COLO668 (cell line): ENCODE measurements at regions not wholly inside any gene's neighbourhood (a gene's known extent, or its start where the extent isn't known, plus 50 kb on each side); places are given as distances from the start of the nearest gene placed in this dataset.

Source experiments
- DNase-seq: peaks from one replicate; lab custom pipeline; 2025; ENCODE audit not compliant: unreplicated experiment; lab: John Stamatoyannopoulos, UW

GRCh38 chr20:24761220-24762065 lies 187.6 kb upstream of the CST7 start:
- no peak for DNase-seq

DNA sequence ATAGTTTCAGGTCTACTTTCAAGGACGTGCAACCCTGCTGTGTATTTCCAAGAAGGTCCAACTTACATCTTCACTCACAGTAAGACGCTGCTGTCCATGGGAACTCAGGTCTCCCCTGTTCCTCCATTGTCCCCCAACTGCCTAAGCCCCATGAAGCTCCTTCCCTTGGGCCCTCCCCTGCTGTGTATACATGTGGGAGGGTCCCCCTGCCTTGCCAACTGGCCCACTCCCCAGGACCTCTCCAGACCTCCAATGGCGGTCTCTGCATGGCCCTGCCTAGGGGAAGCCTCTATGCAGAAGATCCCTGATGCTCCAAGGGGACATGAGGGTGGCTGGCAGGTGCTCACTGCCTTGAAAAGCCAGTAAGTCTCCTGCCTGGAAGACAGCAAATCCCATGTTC lies 186.7 kb upstream of the CST7 start:
- no peak for DNase-seq

- no peak for DNase-seq
Measured at GRCh38 chr20:24762791-24763350, 186.2 kb upstream of the CST7 start.

DNA sequence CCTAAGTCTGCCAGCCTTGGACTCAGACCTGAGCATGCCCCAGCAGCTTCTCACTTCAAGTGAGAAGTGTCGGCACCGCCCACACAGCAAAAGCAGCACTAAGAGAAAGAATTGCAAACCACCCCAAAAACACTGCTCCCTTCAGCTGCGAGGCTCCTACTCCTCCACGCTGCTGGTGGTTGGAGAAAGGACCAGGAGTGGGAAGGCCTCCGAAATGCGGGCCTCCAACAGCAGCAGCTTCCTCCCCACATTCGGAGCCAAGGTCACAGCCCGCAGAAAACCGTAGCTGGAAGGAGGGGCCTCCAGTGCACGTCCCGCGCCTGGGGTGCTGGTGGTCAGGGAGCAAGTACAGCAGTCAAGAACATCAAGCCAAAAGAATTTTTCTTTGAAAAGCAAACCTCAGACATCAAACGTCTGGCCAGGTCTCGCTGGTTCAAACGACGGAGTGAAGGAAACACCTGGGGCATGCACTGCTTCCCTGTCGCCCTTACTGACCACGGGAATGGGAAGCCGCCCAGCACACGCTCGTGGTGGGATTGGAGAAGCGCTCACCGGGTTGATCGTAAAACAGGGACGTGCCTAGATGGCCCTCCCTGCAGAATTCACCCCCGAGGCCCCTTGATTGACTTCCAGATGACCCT lies 185.6 kb upstream of the CST7 start:
- no peak for DNase-seq

GRCh38 chr20:24764027-24764793 lies 184.9 kb upstream of the CST7 start:
- no peak for DNase-seq

DNA sequence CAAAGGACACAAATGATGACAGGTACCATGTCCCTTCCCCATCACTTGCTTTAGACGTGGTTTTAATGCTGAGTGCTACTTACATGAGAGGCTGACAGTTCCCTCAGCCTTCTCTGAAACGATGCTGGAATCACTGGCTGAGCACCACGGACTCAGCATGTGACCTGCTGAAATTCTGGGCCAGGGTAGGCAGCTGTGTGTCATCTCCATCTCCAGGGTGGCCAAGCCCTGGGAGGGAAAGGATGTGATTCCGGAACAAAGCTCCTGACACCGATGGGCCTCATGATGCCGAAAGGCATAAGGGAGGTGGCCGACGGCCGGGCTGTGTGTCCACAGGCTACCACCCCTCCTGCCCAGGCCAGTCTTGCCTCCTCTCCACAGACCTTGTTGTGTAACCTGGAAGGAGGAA lies 184.3 kb upstream of the CST7 start:
- DNase-seq: no peak

- DNase-seq: no peak
Measured at GRCh38 chr20:24765316-24766142, 183.5 kb upstream of the CST7 start.

GRCh38 chr20:24766143-24766527 lies 182.9 kb upstream of the CST7 start:
- DNase-seq: no peak

DNA sequence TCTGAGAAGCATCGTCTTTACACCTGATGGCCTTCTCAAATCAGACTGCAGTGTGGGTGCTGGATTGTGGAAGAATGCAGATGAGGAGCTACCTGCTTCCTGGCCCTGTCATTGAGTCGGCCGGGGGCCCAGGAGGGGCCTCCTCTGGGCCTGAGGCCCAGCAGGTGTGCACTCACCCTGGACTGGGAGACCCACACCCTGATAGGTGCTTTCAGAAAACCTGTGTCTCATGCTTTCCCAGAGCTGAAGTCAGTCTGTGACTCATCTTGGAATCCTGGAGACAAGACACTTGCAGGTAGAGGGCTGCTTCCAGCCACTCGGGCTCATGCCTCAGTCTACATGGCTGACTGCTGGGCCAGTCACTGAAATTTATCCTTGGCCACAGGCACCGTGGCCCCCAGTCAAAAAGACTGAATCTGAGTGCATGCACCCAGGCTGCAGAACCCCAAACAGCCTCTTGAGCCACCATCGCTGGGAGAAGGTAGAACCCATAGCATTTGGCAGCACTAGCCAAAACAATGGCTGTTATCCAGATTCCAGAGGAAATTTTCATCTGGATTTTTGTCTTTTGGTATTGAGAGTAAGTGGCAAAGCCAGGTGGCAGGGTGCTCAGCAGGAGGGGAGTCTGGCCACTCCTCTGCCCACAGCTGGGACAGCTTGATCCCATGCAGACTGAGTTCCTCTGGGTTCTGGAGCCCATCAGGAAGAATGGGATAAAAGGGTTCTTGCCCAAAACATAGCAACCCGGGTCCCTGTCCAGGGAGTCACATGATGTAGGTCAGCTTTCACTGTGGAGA lies 182.0 kb upstream of the CST7 start:
- DNase-seq: no peak

DNA sequence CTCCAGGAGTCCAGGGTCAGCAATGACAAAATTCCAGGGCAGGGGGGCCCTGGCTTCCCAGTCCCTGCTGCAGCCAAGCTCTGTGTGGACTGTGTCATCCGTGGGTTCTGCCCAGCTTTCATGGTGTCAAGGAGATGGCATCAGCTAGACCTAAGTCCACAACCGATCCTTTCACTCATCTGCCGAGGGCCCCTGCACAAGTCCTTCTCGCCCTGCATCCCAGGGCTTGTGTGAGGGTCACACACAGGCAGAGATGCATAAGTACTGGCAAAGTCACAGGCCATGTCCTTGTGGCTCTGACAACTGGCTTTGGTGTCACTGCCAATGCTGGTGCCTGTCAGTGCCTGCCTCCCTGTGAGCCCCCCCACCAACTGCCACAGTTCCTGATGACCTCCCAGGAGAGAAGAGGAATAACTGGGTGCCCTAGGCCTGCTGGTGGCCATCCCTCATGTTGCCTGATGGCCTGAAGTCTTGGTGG lies 181.4 kb upstream of the CST7 start:
- no peak for DNase-seq

GRCh38 chr20:24768201-24768636 lies 180.8 kb upstream of the CST7 start:
- DNase-seq: no peak

DNA sequence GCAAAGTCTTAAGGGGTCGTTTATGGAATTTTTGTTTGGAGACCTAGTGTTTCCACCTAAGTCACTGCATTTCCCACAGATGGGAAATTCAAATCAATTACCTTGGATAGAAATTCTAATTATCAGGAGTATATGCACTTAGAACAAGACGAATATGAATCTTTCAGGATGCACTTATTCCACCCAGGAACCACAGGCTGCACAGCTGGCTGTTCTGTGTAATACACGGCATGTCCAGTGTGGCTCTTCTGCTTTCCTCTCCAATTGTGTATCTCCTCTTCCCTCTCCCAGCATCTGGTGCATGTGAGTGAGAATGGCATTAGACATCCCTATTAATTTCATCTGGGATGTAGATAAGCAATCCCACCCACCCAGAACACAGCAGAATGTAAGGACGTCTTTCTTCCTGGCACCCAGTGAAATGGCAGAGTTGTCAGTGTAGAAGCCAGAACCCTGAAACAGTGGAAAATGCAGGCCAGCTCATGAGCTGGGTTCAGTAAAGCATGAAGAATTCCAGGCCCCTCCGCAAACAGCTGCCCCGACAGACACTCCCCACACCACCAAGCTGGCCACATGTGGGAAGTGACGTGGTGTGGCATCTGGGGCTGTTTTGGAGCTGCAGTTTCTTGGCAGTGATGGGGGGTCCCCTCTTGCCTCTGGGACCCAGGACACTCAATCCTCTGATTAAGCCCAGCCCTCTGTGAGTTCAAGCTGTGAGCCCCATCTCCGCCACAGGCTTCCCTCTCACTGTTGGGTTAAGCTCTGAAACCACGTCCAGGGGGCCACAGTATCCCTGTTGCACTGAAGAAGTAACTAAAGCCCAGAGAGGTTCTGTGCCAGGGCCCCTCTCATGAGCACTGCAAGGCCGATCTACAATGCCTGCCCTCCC lies 180.1 kb upstream of the CST7 start:
- no peak for DNase-seq

- DNase-seq: no peak
Measured at GRCh38 chr20:24769878-24770627, 179.0 kb upstream of the CST7 start.

DNA sequence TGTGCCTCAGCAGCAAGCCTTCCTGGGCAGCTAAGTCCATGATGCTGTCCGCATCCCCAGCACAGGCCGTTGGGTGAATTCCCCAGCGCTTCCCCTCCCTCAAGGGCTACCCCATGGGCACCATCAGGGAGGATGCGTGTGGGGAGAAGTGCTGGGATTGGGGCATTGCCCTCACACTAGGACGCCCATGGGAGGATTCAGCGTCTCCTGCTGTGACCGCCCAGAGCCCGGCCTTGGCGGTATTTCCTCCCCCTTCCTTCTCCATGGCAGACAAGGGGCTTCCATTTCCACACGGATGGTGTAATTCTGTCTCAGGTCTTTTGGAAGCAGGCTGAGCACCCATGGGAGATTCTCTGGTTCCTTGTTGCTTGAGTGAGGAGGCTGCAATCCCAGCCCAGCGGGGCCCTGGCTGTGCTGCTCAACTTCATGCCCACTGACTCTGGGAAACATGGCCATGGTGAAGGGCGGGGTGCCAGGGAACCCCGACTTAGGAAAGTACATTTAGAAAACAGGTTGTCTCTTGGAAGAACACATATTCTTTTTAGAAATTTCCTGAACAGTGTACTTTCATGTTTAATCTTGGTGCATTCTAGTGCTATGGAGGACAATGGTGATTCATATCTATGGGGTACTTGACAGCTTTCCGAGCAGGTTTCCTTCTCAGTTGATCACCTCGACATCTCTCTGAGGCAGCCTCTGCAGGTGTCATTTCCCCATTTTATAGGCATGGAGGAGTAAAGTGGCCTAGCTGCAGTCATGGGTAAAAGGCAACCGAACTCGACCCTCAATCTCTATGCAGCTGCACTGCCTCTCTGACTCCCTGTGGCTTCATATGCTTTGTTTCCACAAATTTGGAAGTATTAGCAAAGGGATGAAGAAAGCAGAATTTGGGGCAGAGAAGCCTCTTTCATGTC lies 178.2 kb upstream of the CST7 start:
- DNase-seq: no peak

DNA sequence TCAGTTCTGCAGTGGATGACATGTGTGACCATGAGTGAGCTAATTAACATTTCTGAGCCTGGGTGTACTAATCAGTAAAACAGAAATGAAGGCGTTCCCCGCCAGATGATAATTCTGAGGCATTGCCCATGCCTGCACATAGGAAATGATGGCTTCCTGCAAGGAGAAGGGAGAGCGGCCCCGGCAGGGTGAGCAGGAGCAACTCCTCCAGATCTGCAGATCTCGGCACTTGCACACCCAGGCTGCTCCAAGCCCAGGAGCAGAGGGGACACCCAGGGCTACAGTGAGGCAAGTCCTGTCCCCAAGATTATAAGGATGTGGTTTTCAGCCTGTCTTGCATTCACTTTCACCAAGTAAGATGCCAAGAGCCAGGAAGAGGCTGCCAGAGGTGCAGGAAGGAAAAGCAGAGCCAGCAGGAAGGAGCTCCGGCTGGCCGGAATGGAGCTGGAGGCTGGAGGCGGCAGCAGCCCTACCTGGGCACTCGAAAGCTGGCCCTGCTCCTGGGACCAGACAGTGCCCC lies 177.5 kb upstream of the CST7 start:
- DNase-seq: no peak

GRCh38 chr20:24772667-24773066 lies 176.4 kb upstream of the CST7 start:
- DNase-seq: no peak

DNA sequence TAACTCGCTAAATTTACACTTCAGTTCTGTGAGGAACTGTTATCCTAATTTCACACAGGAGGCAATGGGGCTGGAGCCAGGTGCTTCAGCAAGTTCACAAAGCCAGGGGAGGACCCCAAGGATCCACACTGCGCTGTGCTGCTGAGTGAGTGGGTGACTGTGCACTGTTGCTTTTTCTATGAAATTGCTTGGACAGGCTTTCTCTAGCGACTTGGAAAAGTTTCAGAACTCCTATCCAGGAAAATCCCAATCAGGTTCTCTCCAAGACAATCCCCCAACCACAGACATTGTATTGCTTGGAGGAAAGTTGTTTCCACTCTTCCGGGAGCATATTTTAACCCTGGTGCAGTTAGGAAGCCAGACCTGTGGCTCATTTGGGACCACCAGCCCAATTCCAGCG lies 175.9 kb upstream of the CST7 start:
- no peak for DNase-seq
